OCI-LY7 (cell line): ENCODE measurements at regions not wholly inside any gene's neighbourhood (a gene's known extent, or its start where the extent isn't known, plus 50 kb on each side); places are given as distances from the start of the nearest gene placed in this dataset.

Source experiments
- CTCF ChIP-seq: fragments of 200-600 bp; sonication (generic); conservative IDR thresholded peaks from 2 replicates; pipeline ENCODE4 v1.5.1; 2014; ENCODE audit warnings: mild to moderate bottlenecking, antibody characterized with exemption, low read length, moderate library complexity, mixed read lengths
- EZH2phosphoT487 ChIP-seq: fragments of 200-600 bp; sonication (generic); IDR thresholded peaks from 2 replicates; pipeline ENCODE4 v1.6.1; 2018; ENCODE audit warnings: low read depth, borderline replicate concordance, mild to moderate bottlenecking, mixed run types, antibody characterized with exemption, low read length, moderate library complexity, mixed read lengths

- no peak for TF ChIP-seq CTCF
- TF ChIP-seq EZH2phosphoT487, result no peak
Measured at GRCh38 chr4:85406185-85406584, 68.8 kb upstream of the ARHGAP24 start.
